GM18870 (cell line): ENCODE measurements at regions not wholly inside any gene's neighbourhood (a gene's known extent, or its start where the extent isn't known, plus 50 kb on each side); places are given as distances from the start of the nearest gene placed in this dataset.
A peak's percentile ranks its signal among the peaks of the same experiment; 100 is the strongest.
"Not testable (repeated sequence)": the region's sequence is repeated elsewhere in the genome, so short reads cannot be mapped to it uniquely, and the experiment has no call there.

Source experiments
- ATAC-seq: cut with Tn5 transposase; IDR thresholded peaks from one replicate; pipeline ENCODE4 v1.9.1; 2021; ENCODE audit warnings: moderate library complexity; ENCODE audit not compliant: unreplicated experiment

- ATAC-seq: no peak
These were observed 54.7 kb upstream of the SLC1A4 start for GRCh38 chr2:64934530-64934929.

- no peak for ATAC-seq
These were observed 52.4 kb upstream of the SLC1A4 start for GRCh38 chr2:64936809-64937208.

- ATAC-seq: not testable (repeated sequence)
These were observed 51.9 kb upstream of the SLC1A4 start for GRCh38 chr2:64937314-64937686.

- ATAC-seq: peak; percentile 42
These were observed 51.3 kb upstream of the SLC1A4 start for GRCh38 chr2:64937687-64938491.

GRCh38 chr2:64938607-64939285, 50.5 kb upstream of the SLC1A4 start:
- ATAC-seq: no peak

- peak; percentile 38 for ATAC-seq
These were observed 49.8 kb upstream of the SLC1A4 start for GRCh38 chr2:64939332-64939917.
